Esophagus muscularis mucosa (tissue), 4 donors: ENCODE measurements at regions not wholly inside any gene's neighbourhood (a gene's known extent, or its start where the extent isn't known, plus 50 kb on each side); places are given as distances from the start of the nearest gene placed in this dataset.
"Not testable (repeated sequence)": the region's sequence is repeated elsewhere in the genome, so short reads cannot be mapped to it uniquely, and the experiment has no call there.

Experiments used
- DNase-seq: peaks from one replicate; pipeline ENCODE4 v3.0.0-alpha.2; 2017; ENCODE audit errors: extremely low spot score
- H3K27ac ChIP-seq, 4 donors: fragments of 200-600 bp; sonication (generic); replicated peaks in 1 of 4; 1 replicate in 3 of 4; 2 replicates in 1 of 4; pipeline ENCODE4 v1.5.1; 2016 to 2019; ENCODE audit warnings: mild to moderate bottlenecking in 1 of 4
- H3K27me3 ChIP-seq, 4 donors: fragments of 200-600 bp; sonication (generic); one replicate each; pipeline versions ENCODE4 v1.5.1 to v1.6.0; 2016 to 2019
- H3K36me3 ChIP-seq, 4 donors: fragments of 200-600 bp; sonication (generic); one replicate each; pipeline ENCODE4 v1.5.1; 2016 to 2019
- H3K4me1 ChIP-seq, 4 donors: fragments of 200-600 bp; sonication (generic); one replicate each; pipeline ENCODE4 v1.5.1; 2016 to 2019
- H3K4me3 ChIP-seq, 4 donors: fragments of 200-600 bp; sonication (generic); 1 replicate in 2 of 4; 2 replicates in 2 of 4; pipeline ENCODE4 v1.5.1; 2016 to 2019; ENCODE audit warnings: mild to moderate bottlenecking in 4 of 4, moderate library complexity in 1 of 4
- H3K9me3 ChIP-seq, 4 donors: fragments of 200-600 bp; sonication (generic); 1 replicate in 3 of 4; 2 replicates in 1 of 4; pipeline ENCODE4 v1.5.1; 2016 to 2019
- CTCF ChIP-seq, 3 experiments: fragments of 200-600 bp in 2 of 3; fragments of 450-650 bp in 1 of 3; sonication (generic) in 2 of 3; IDR thresholded peaks; one replicate each; pipeline ENCODE4 v1.5.1; 2017 to 2019; ENCODE audit warnings: antibody characterized with exemption in 3 of 3, mild to moderate bottlenecking in 2 of 3, moderate library complexity in 1 of 3
- EP300 ChIP-seq: sonication (generic); formaldehyde crosslinking; IDR thresholded peaks from one replicate; pipeline ENCODE4 v1.6.1; 2017; ENCODE audit warnings: antibody characterized with exemption
- POLR2A ChIP-seq: fragments of 450-650 bp; IDR thresholded peaks from one replicate; pipeline ENCODE4 v1.6.1; 2017; ENCODE audit warnings: antibody characterized with exemption, moderate library complexity, mild to moderate bottlenecking, low read depth
- POLR2AphosphoS5 ChIP-seq, 2 donors: sonication (generic); formaldehyde crosslinking; IDR thresholded peaks; one replicate each; pipeline ENCODE4 v1.6.1; 2017; ENCODE audit warnings: antibody characterized with exemption in 2 of 2
- WGBS: methylation state at CpG from one replicate; pipeline ENCODE4 v1.1.5; 2018; 5-methylcytosine and 5-hydroxymethylcytosine counted together
- intact Hi-C: fragments of 100-400 bp; cut with DNase I; formaldehyde crosslinking; loops from one replicate; pipeline ENCODE4 v1.15.1; 2023

- no peaks in the 10 kb centered on the region for H3K36me3 ChIP-seq
- H3K27ac ChIP-seq, result no peak overlapping the region
- H3K4me1 ChIP-seq, result no peaks in the 10 kb centered on the region
- no peaks in the 10 kb centered on the region for H3K27me3 ChIP-seq
- no peaks in the 10 kb centered on the region for H3K9me3 ChIP-seq
- WGBS, result 78% methylated on average over 3 of the region's 3 CpGs
- no peak overlapping the region for H3K4me3 ChIP-seq
- no peak for TF ChIP-seq POLR2AphosphoS5 (IDR thresholded peaks at IDR 0.05)
- TF ChIP-seq EP300, result no peak
- no peak for TF ChIP-seq CTCF (IDR thresholded peaks at IDR 0.05)
- TF ChIP-seq POLR2A, result no peak
- intact Hi-C loops, result no loop called here
- DNase-seq, result no peak
Measured at GRCh38 chr6:85300581-85300980, 149.3 kb upstream of the NT5E start.

- Histone ChIP-seq H3K27ac (no peak overlapping the region), H3K4me1 (peaks cover 0 to 5% (median 0%) of the 10 kb centered on the region in 4 donors), H3K9me3 (no peaks in the 10 kb centered on the region), H3K27me3 (no peaks in the 10 kb centered on the region), H3K4me3 (no peak overlapping the region), H3K36me3 (no peaks in the 10 kb centered on the region)
- no peak for DNase-seq
- intact Hi-C loops, result no loop called here
- WGBS, result 88% methylated on average over 3 of the region's 3 CpGs
- no peak for TF ChIP-seq POLR2A
- no peak for TF ChIP-seq POLR2AphosphoS5 (IDR thresholded peaks at IDR 0.05)
- TF ChIP-seq CTCF (IDR thresholded peaks at IDR 0.05), result no peak
Measured at GRCh38 chr6:85298553-85298952, 151.3 kb upstream of the NT5E start.

GRCh38 chr6:85291326-85291725 is 158.6 kb upstream of the NT5E start:
- no peak overlapping the region for H3K4me3 ChIP-seq
- no peak for TF ChIP-seq POLR2AphosphoS5 (IDR thresholded peaks at IDR 0.05)
- no peak for TF ChIP-seq EP300
- TF ChIP-seq CTCF (IDR thresholded peaks at IDR 0.05), result no peak
- no peak for TF ChIP-seq POLR2A
- H3K27ac ChIP-seq, result no peak overlapping the region
- 76% methylated on average over 3 of the region's 3 CpGs for whole genome bisulfite sequencing
- H3K9me3 ChIP-seq, result no peaks in the 10 kb centered on the region
- no peak for DNase-seq
- intact Hi-C loops, result no loop called here
- peaks cover 0 to 7% (median 0%) of the 10 kb centered on the region in 4 donors for H3K4me1 ChIP-seq
- no peaks in the 10 kb centered on the region for H3K36me3 ChIP-seq
- no peaks in the 10 kb centered on the region for H3K27me3 ChIP-seq

- no peak for DNase-seq
- Histone ChIP-seq H3K4me3 (no peak overlapping the region), H3K27ac (no peak overlapping the region), H3K27me3 (no peaks in the 10 kb centered on the region), H3K36me3 (no peaks in the 10 kb centered on the region), H3K4me1 (no peaks in the 10 kb centered on the region), H3K9me3 (no peaks in the 10 kb centered on the region)
- TF ChIP-seq POLR2AphosphoS5 (IDR thresholded peaks at IDR 0.05) (no peak), EP300 (no peak), POLR2A (no peak), CTCF (IDR thresholded peaks at IDR 0.05) (no peak)
- intact Hi-C loops, result no loop called here
- 87% methylated on average over 7 of the region's 9 CpGs for WGBS
Measured at GRCh38 chr6:85287654-85288053, 162.2 kb upstream of the NT5E start.

- Histone ChIP-seq H3K27ac (no peak overlapping the region), H3K9me3 (no peaks in the 10 kb centered on the region), H3K27me3 (no peaks in the 10 kb centered on the region), H3K4me3 (no peak overlapping the region), H3K4me1 (no peaks in the 10 kb centered on the region), H3K36me3 (no peaks in the 10 kb centered on the region)
- TF ChIP-seq POLR2A, result no peak
- TF ChIP-seq EP300, result no peak
- TF ChIP-seq POLR2AphosphoS5 (IDR thresholded peaks at IDR 0.05), result no peak
- no peak for TF ChIP-seq CTCF (IDR thresholded peaks at IDR 0.05)
- intact Hi-C loops, result no loop called here
- 45% methylated on average over 3 of the region's 3 CpGs for WGBS
- DNase-seq, result no peak
Measured at GRCh38 chr6:85287158-85287557, 162.7 kb upstream of the NT5E start.

GRCh38 chr6:85286507-85286906 is 163.4 kb upstream of the NT5E start:
- H3K27me3 ChIP-seq, H3K9me3 ChIP-seq, DNase-seq, H3K4me1 ChIP-seq, H3K36me3 ChIP-seq, intact Hi-C loops, H3K27ac ChIP-seq, H3K4me3 ChIP-seq: not testable (repeated sequence)
